K562 (cell line): ENCODE measurements at regions not wholly inside any gene's neighbourhood (a gene's known extent, or its start where the extent isn't known, plus 50 kb on each side); places are given as distances from the start of the nearest gene placed in this dataset.
A peak's percentile ranks its signal among the peaks of the same experiment; 100 is the strongest.

Experiments used
- ATAC-seq: fragments of 200-7000 bp; cut with Tn5 transposase; 3 replicates; pipeline ENCODE4 v1.9.1; 2020; ENCODE audit warnings: moderate library complexity
- BruUV-seq: library from RNA; stranded (reverse); fragments of 400-500 nt; replicated peaks from 2 replicates; lab custom pipeline; 2021; lab: Mats Ljungman, UMichigan
- CTCF ChIA-PET: fragments of 300-600 bp; formaldehyde crosslinking; extraction: SDS; loops from one replicate; lab custom pipeline; 2021; ENCODE audit warnings: low intra/inter-chr PET ratio; lab: Yijun Ruan, JAX
- POLR2A ChIA-PET: fragments of 300-600, 350-650 bp; sonication (Branson Sonifier 250); formaldehyde crosslinking; extraction: SDS; loops from one replicate; lab custom pipeline; 2021; ENCODE audit warnings: antibody characterized with exemption, inconsistent platforms; lab: Yijun Ruan, JAX
- DNase-seq, 4 experiments: peaks; one replicate each; pipeline versions ENCODE4 v3.0.0 to v3.0.0-alpha.2; 2011 to 2018; ENCODE audit warnings: low spot score in 3 of 4, mixed read lengths in 3 of 4; ENCODE audit errors: extremely low read depth in 1 of 4
- FAIRE-seq: peaks from 2 replicates; lab custom pipeline; 2011; peaks lifted over from hg19 to GRCh38; lab: Jason Lieb, UNC
- H2AFZ ChIP-seq: 2 replicates; pipeline ENCODE4 v1.6.0; 2011; ENCODE audit warnings: low read depth, low read length, control low read depth, inconsistent platforms
- H3K27ac ChIP-seq: fragments of 200-600 bp; 3 replicates; pipeline ENCODE4 v1.8.0; 2011; ENCODE audit warnings: low read depth, mild to moderate bottlenecking, control low read depth, inconsistent platforms, low read length, moderate library complexity, mixed read lengths; ENCODE audit errors: extremely low read depth
- H3K27me3 ChIP-seq, 2 experiments: fragments of 300-600 bp in 1 of 2; 2 replicates in 1 of 2; 3 replicates in 1 of 2; pipeline versions ENCODE4 v1.6.0 to v1.8.0; 2011; ENCODE audit warnings: inconsistent platforms in 2 of 2, low read length in 2 of 2, mild to moderate bottlenecking in 1 of 2, mixed read lengths in 1 of 2, moderate library complexity in 1 of 2; ENCODE audit not compliant: control insufficient read depth in 2 of 2, insufficient read depth in 2 of 2
- H3K36me3 ChIP-seq: fragments of 300-600 bp; 3 replicates; pipeline ENCODE4 v1.8.0; 2011; ENCODE audit warnings: mild to moderate bottlenecking, low read length, inconsistent platforms; ENCODE audit not compliant: control insufficient read depth, insufficient read depth
- H3K4me1 ChIP-seq, 2 experiments: fragments of 200-600 bp in 1 of 2; replicated peaks in 1 of 2; 2 replicates in 1 of 2; 3 replicates in 1 of 2; pipeline versions ENCODE4 v1.5.1 to v1.8.0; 2011; ENCODE audit warnings: inconsistent platforms in 2 of 2, low read length in 2 of 2, mild to moderate bottlenecking in 1 of 2, mixed read lengths in 1 of 2, moderate library complexity in 1 of 2; ENCODE audit not compliant: control insufficient read depth in 2 of 2, insufficient read depth in 2 of 2
- H3K4me2 ChIP-seq: 2 replicates; pipeline ENCODE4 v1.6.1; 2011; ENCODE audit warnings: low read length, control low read depth, inconsistent platforms, mixed read lengths; ENCODE audit not compliant: insufficient read depth
- H3K4me3 ChIP-seq: fragments of 200-600 bp; sonication (generic), shearing (Covaris generic); 2 replicates; pipeline ENCODE4 v1.5.1; 2016; ENCODE audit warnings: control low read depth, inconsistent platforms
- H3K79me2 ChIP-seq: fragments of 200-600 bp; 3 replicates; pipeline ENCODE4 v1.8.0; 2011; ENCODE audit warnings: low read length, inconsistent platforms; ENCODE audit not compliant: control insufficient read depth, insufficient read depth
- H3K9ac ChIP-seq, 2 experiments: 2 replicates each; pipeline versions ENCODE4 v1.6.0 to v1.6.1; 2011; ENCODE audit warnings: low read depth in 2 of 2, low read length in 2 of 2, control low read depth in 1 of 2, inconsistent platforms in 1 of 2, mild to moderate bottlenecking in 1 of 2, mixed read lengths in 1 of 2; ENCODE audit not compliant: insufficient read depth in 1 of 2
- H3K9me1 ChIP-seq: one replicate; pipeline ENCODE4 v1.6.0; 2011; ENCODE audit warnings: inconsistent platforms, mild to moderate bottlenecking, low read length, moderate library complexity; ENCODE audit not compliant: control insufficient read depth, insufficient read depth
- H3K9me3 ChIP-seq: replicated peaks from 2 replicates; pipeline ENCODE4 v1.5.1; 2011; ENCODE audit warnings: low read depth, low read length, inconsistent platforms; ENCODE audit not compliant: control insufficient read depth, insufficient read depth
- H4K20me1 ChIP-seq: replicated peaks from 2 replicates; pipeline ENCODE4 v1.6.1; 2011; ENCODE audit warnings: low read length, inconsistent platforms, mixed read lengths; ENCODE audit not compliant: control insufficient read depth, insufficient read depth
- EGR1 ChIP-seq: fragments of 450-650 bp; conservative IDR thresholded peaks from 2 replicates; pipeline ENCODE4 v1.6.1; 2017; ENCODE audit warnings: mild to moderate bottlenecking
- MEF2D ChIP-seq: conservative IDR thresholded peaks from 2 replicates; pipeline ENCODE4 v1.6.1; 2016; ENCODE audit warnings: low read depth, missing genetic modification characterization, missing compliant biosample characterization
- MEIS2 ChIP-seq: fragments of 450-650 bp; IDR thresholded peaks from 2 replicates; pipeline ENCODE4 v1.6.1; 2014; ENCODE audit warnings: mild to moderate bottlenecking; ENCODE audit not compliant: partially characterized antibody
- NFE2 ChIP-seq: IDR thresholded peaks from 2 replicates; pipeline ENCODE4 v1.6.1; 2014; ENCODE audit warnings: antibody characterized with exemption, low read depth
- RREB1 ChIP-seq: fragments of 250-450 bp; sonication (Bioruptor Pico); IDR thresholded peaks from 2 replicates; pipeline ENCODE4 v1.4.0; 2020
- SMARCE1 ChIP-seq: fragments of 450-650 bp; IDR thresholded peaks from 2 replicates; pipeline ENCODE4 v1.7.1; 2016; ENCODE audit warnings: mild to moderate bottlenecking
- WGBS: fragments of 100-300 bp; shearing (Covaris generic); methylation state at CpG from one replicate; pipeline ENCODE4 v1.1.6; 2016; ENCODE audit warnings: low coverage, mixed read lengths; ENCODE audit not compliant: insufficient coverage; ENCODE audit errors: missing lambda C conversion rate; 5-methylcytosine and 5-hydroxymethylcytosine counted together
- in situ Hi-C: fragments of 300-500 bp; cut with MboI; formaldehyde crosslinking; loops from 4 replicates; pipeline ENCODE4 v1.15.0; 2018; ENCODE audit warnings: inconsistent platforms, mixed read lengths
- intact Hi-C: fragments of 100-400 bp; cut with micrococcal nuclease; formaldehyde crosslinking; loops from 2 replicates; pipeline ENCODE4 v1.14.2; 2022
- TF ChIP-seq, protein P1 (sequence below), 2 experiments: IDR thresholded peaks in 1 of 2; conservative IDR thresholded peaks in 1 of 2; 2 replicates each; pipeline ENCODE4 v1.6.1; 2016; ENCODE audit warnings: low read depth in 2 of 2, mild to moderate bottlenecking in 1 of 2, missing compliant biosample characterization in 1 of 2, missing genetic modification characterization in 1 of 2, moderate library complexity in 1 of 2

DNA sequence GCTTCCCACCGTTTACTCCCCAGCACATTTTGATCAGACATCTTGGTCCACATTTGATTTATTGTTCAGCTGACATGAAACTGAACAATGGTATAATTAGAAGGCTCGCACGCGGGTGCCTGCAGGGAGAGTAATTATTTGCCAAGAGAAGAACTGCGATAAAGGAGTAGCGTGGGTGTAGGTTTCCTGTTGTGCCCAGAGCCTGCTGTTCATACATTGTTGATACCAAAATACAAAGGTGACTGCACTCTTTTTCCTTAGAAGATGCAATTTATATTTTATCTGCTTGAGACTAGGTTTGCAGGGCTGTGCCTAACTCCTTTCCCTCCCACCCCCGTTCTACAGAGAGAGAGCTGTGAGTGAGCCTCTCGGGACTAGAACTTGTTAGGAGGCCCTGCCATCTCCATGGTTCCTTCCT is 241.8 kb upstream of the MSX2 start:
- H4K20me1 ChIP-seq = no peaks in the 10 kb centered on the region
- H3K9me3 ChIP-seq = no peaks in the 10 kb centered on the region
- ATAC-seq = no peak
- H3K9me1 ChIP-seq = no peaks in the 10 kb centered on the region
- no peak for DNase-seq
- H3K27ac ChIP-seq = no peak overlapping the region
- no peaks in the 10 kb centered on the region for H3K79me2 ChIP-seq
- in situ Hi-C loops = no loop called here
- H3K4me3 ChIP-seq = no peak overlapping the region
- intact Hi-C loops = no loop called here
- H3K9ac ChIP-seq = no peak overlapping the region
- FAIRE-seq = no peak
- H3K4me1 ChIP-seq = no peaks in the 10 kb centered on the region; a peak in 1 of 5 replicates
- TF ChIP-seq NFE2 (no peak), RREB1 (CRISPR knock-in tag) (no peak), MEF2D (tag) (0 out of 2 replicates have a peak, but pooled peaks have one; percentile 39), SMARCE1 (no peak), MEIS2 (peak; percentile 27), EGR1 (0 out of 2 replicates have a peak, but pooled peaks have one; percentile 27)
- TF ChIP-seq, protein P1, sequence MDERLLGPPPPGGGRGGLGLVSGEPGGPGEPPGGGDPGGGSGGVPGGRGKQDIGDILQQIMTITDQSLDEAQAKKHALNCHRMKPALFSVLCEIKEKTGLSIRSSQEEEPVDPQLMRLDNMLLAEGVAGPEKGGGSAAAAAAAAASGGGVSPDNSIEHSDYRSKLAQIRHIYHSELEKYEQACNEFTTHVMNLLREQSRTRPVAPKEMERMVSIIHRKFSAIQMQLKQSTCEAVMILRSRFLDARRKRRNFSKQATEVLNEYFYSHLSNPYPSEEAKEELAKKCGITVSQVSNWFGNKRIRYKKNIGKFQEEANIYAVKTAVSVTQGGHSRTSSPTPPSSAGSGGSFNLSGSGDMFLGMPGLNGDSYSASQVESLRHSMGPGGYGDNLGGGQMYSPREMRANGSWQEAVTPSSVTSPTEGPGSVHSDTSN (CRISPR knock-in tag; IDR thresholded peaks at IDR 0.05; ENCODE audit: low read depth) = no peak
- TF ChIP-seq, protein P1 (tag; conservative IDR thresholded peaks at IDR 0.05; ENCODE audit: low read depth) = peak; percentile 38
- WGBS = 0% methylated on average over 8 of the region's 8 CpGs
- H2AFZ ChIP-seq = no peak overlapping the region
- peaks cover 5 to 6% of the 10 kb centered on the region in 2 experiments; a peak in 3 of 5 replicates for H3K27me3 ChIP-seq
- H3K36me3 ChIP-seq = no peaks in the 10 kb centered on the region
- POLR2A ChIA-PET = no interaction called here
- CTCF ChIA-PET = no interaction called here
- no peak overlapping the region for H3K4me2 ChIP-seq
- BruUV-seq = no TSS peak
